HG02938 (cell line): ENCODE measurements at regions not wholly inside any gene's neighbourhood (a gene's known extent, or its start where the extent isn't known, plus 50 kb on each side); places are given as distances from the start of the nearest gene placed in this dataset.
"Not testable (repeated sequence)": the region's sequence is repeated elsewhere in the genome, so short reads cannot be mapped to it uniquely, and the experiment has no call there.

Experiments
- ATAC-seq: cut with Tn5 transposase; IDR thresholded peaks from one replicate; pipeline ENCODE4 v1.9.1; 2021; ENCODE audit warnings: mild to moderate bottlenecking, moderate library complexity; ENCODE audit not compliant: unreplicated experiment

- ATAC-seq: no peak
These were observed 167.2 kb upstream of the ATP2B1 start for GRCh38 chr12:89875809-89876208.

GRCh38 chr12:89875225-89875624 is 166.6 kb upstream of the ATP2B1 start:
- ATAC-seq: no peak

GRCh38 chr12:89874146-89874545 is 165.5 kb upstream of the ATP2B1 start:
- ATAC-seq: no peak

GRCh38 chr12:89873745-89874144 is 165.1 kb upstream of the ATP2B1 start:
- ATAC-seq: no peak

- no peak for ATAC-seq
These were observed 164.4 kb upstream of the ATP2B1 start for GRCh38 chr12:89872922-89873630.

GRCh38 chr12:89870413-89871184 is 162.0 kb upstream of the ATP2B1 start:
- ATAC-seq: no peak

- ATAC-seq: not testable (repeated sequence)
These were observed 159.0 kb upstream of the ATP2B1 start for GRCh38 chr12:89867611-89868010.

- ATAC-seq: no peak
These were observed 155.8 kb upstream of the ATP2B1 start for GRCh38 chr12:89864411-89864810.

GRCh38 chr12:89863968-89864367 is 155.3 kb upstream of the ATP2B1 start:
- ATAC-seq: peak; percentile 35

GRCh38 chr12:89863493-89863938 is 154.9 kb upstream of the ATP2B1 start:
- peak; percentile 81 for ATAC-seq

GRCh38 chr12:89862511-89863445 is 154.1 kb upstream of the ATP2B1 start:
- peak; percentile 46 for ATAC-seq

- ATAC-seq: no peak
These were observed 152.4 kb upstream of the ATP2B1 start for GRCh38 chr12:89861086-89861485.

GRCh38 chr12:89859508-89860220 is 151.0 kb upstream of the ATP2B1 start:
- ATAC-seq: no peak

GRCh38 chr12:89858718-89859117 is 150.1 kb upstream of the ATP2B1 start:
- ATAC-seq: no peak

GRCh38 chr12:89857652-89858274 is 149.1 kb upstream of the ATP2B1 start:
- ATAC-seq: no peak

- peak; percentile 82 for ATAC-seq
These were observed 147.8 kb upstream of the ATP2B1 start for GRCh38 chr12:89856431-89856830.

- ATAC-seq: no peak
These were observed 140.1 kb upstream of the ATP2B1 start for GRCh38 chr12:89848732-89849131.

- no peak for ATAC-seq
These were observed 137.9 kb upstream of the ATP2B1 start for GRCh38 chr12:89846473-89847055.

GRCh38 chr12:89845767-89846166 is 137.1 kb upstream of the ATP2B1 start:
- no peak for ATAC-seq

GRCh38 chr12:89845366-89845765 is 136.7 kb upstream of the ATP2B1 start:
- ATAC-seq: no peak
